ENCODE measurements at regions not wholly inside any gene's neighbourhood (a gene's known extent, or its start where the extent isn't known, plus 50 kb on each side); places are given as distances from the start of the nearest gene placed in this dataset.

- Histone ChIP-seq H3K4me2 (ENCODE audit: low read depth, low read length) (no peak overlapping the region), H3K36me3 (replicated peaks in 1 of 2; ENCODE audit: control insufficient read depth in 1 of 2, insufficient read depth in 2 of 2, low read length in 2 of 2) (no peaks in the 10 kb centered on the region), H3K4me3 (replicated peaks in 1 of 3; ENCODE audit: insufficient read depth in 1 of 3, low read depth in 2 of 3, low read length in 3 of 3) (no peak overlapping the region), H3K27ac (ENCODE audit: extremely low read length, insufficient read depth, low read length) (no peak overlapping the region), H3K9me3 (ENCODE audit: low read length) (no peaks in the 10 kb centered on the region), H3K27me3 (ENCODE audit: control insufficient read depth in 1 of 2, insufficient read depth in 2 of 2, low read length in 2 of 2) (no peaks in the 10 kb centered on the region), H4K20me1 (ENCODE audit: insufficient read depth, low read length) (no peaks in the 10 kb centered on the region), H3K9ac (ENCODE audit: insufficient read depth, low read depth, low read length) (no peak overlapping the region), H3K79me2 (ENCODE audit: insufficient read depth, low read length) (no peaks in the 10 kb centered on the region), H2AFZ (ENCODE audit: low read length) (no peak overlapping the region), H3K4me1 (ENCODE audit: insufficient read depth, low read length) (no peaks in the 10 kb centered on the region)
- ChIA-PET POLR2A (no interaction called here), CTCF (ENCODE audit: low intra/inter-chr PET ratio, low total read pairs) (no interaction called here)
- 3% methylated on average over 3 of the region's 3 CpGs for WGBS (ENCODE audit: low lambda C conversion rate)
- DNase-seq (ENCODE audit: low spot score) = no peak
- no TSS peak for BruUV-seq (replicated peaks)
- no peak for FAIRE-seq
- ATAC-seq = no peak
- intact Hi-C loops (cut with micrococcal nuclease; ENCODE audit: unreplicated experiment) (no loop called here), in situ Hi-C loops (cut with HindIII; ENCODE audit: extremely low pct_ligation_motif_present, low pct_unique_long_range_greater_than_20kb) (no loop called here)
- TF ChIP-seq ADNP (CRISPR knock-in tag; IDR thresholded peaks at IDR 0.05) = no peak
- no peak for TF ChIP-seq BCL3 (CRISPR knock-in tag; IDR thresholded peaks at IDR 0.05)
- TF ChIP-seq ATF6 (CRISPR knock-in tag; conservative IDR thresholded peaks at IDR 0.05) = no peak
- TF ChIP-seq SNAPC4 (CRISPR knock-in tag; IDR thresholded peaks at IDR 0.05) = no peak
- TF ChIP-seq RFX5 (IDR thresholded peaks at IDR 0.05; ENCODE audit: low read depth, low read length) = no peak
- TF ChIP-seq USF2 (IDR thresholded peaks at IDR 0.05; ENCODE audit: low read depth, low read length) = no peak
- no peak for TF ChIP-seq USF2 (CRISPR knock-in tag; IDR thresholded peaks at IDR 0.05; ENCODE audit: borderline replicate concordance)
- TF ChIP-seq ZBTB10 (CRISPR knock-in tag; IDR thresholded peaks at IDR 0.05; ENCODE audit: borderline replicate concordance) = no peak
- no peak for TF ChIP-seq ZNF260 (CRISPR knock-in tag; IDR thresholded peaks at IDR 0.05; ENCODE audit: borderline replicate concordance, low read depth)
- TF ChIP-seq CHCHD3 (CRISPR knock-in tag; IDR thresholded peaks at IDR 0.05) = no peak
These were observed 57.3 kb upstream of the SPON1 start for GRCh38 chr11:13905137-13905781.
